22Rv1 (cell line): ENCODE measurements at regions not wholly inside any gene's neighbourhood (a gene's known extent, or its start where the extent isn't known, plus 50 kb on each side); places are given as distances from the start of the nearest gene placed in this dataset.

Experiments used
- CTCF ChIP-seq: fragments of 450-650 bp; IDR thresholded peaks from 2 replicates; pipeline ENCODE4 v1.5.1; 2017; ENCODE audit warnings: mild to moderate bottlenecking
- ZFX ChIP-seq: fragments of 450-650 bp; IDR thresholded peaks from 2 replicates; pipeline ENCODE4 v1.6.1; 2017; ENCODE audit warnings: antibody characterized with exemption, borderline replicate concordance

- TF ChIP-seq CTCF, result no peak
- no peak for TF ChIP-seq ZFX
Observed at GRCh38 chr6:115631028-115631427, 429.7 kb downstream of the FRK start.
